GM19238 (cell line): ENCODE measurements at regions not wholly inside any gene's neighbourhood (a gene's known extent, or its start where the extent isn't known, plus 50 kb on each side); places are given as distances from the start of the nearest gene placed in this dataset.
"Not testable (repeated sequence)": the region's sequence is repeated elsewhere in the genome, so short reads cannot be mapped to it uniquely, and the experiment has no call there.

Experiments used
- DNase-seq: peaks from one replicate; pipeline ENCODE4 v3.0.0; 2011; ENCODE audit warnings: low spot score; ENCODE audit not compliant: insufficient read length

- no peak for DNase-seq
Measured at GRCh38 chr4:19074036-19074435, 1052.5 kb upstream of the LCORL start.

- no peak for DNase-seq
Measured at GRCh38 chr4:19063662-19064061, 1042.1 kb upstream of the LCORL start.

- DNase-seq: no peak
Measured at GRCh38 chr4:19054916-19055315, 1033.4 kb upstream of the LCORL start.

- no peak for DNase-seq
Measured at GRCh38 chr4:19051831-19052230, 1030.3 kb upstream of the LCORL start.

GRCh38 chr4:19047279-19047880 lies 1025.8 kb upstream of the LCORL start:
- DNase-seq: no peak

- no peak for DNase-seq
Measured at GRCh38 chr4:19039816-19040215, 1018.3 kb upstream of the LCORL start.

- no peak for DNase-seq
Measured at GRCh38 chr4:19038231-19038630, 1016.7 kb upstream of the LCORL start.

GRCh38 chr4:19033816-19034733 lies 1012.5 kb upstream of the LCORL start:
- no peak for DNase-seq

GRCh38 chr4:19030536-19030935 lies 1009.0 kb upstream of the LCORL start:
- DNase-seq: no peak

- DNase-seq: no peak
Measured at GRCh38 chr4:19030048-19030447, 1008.5 kb upstream of the LCORL start.

GRCh38 chr4:19026281-19026680 lies 1004.7 kb upstream of the LCORL start:
- no peak for DNase-seq

- DNase-seq: no peak
Measured at GRCh38 chr4:19025031-19025430, 1003.5 kb upstream of the LCORL start.

GRCh38 chr4:19024047-19024446 lies 1002.5 kb upstream of the LCORL start:
- no peak for DNase-seq

GRCh38 chr4:19021617-19022016 lies 1000.1 kb upstream of the LCORL start:
- no peak for DNase-seq

GRCh38 chr4:19016550-19016949 lies 995.0 kb upstream of the LCORL start:
- not testable (repeated sequence) for DNase-seq

GRCh38 chr4:19014594-19014993 lies 993.0 kb upstream of the LCORL start:
- no peak for DNase-seq

GRCh38 chr4:19010761-19011160 lies 989.2 kb upstream of the LCORL start:
- DNase-seq: no peak

GRCh38 chr4:19009881-19010280 lies 988.3 kb upstream of the LCORL start:
- DNase-seq: no peak

GRCh38 chr4:19005211-19005610 lies 983.7 kb upstream of the LCORL start:
- DNase-seq: no peak

- no peak for DNase-seq
Measured at GRCh38 chr4:19002170-19002569, 980.6 kb upstream of the LCORL start.

GRCh38 chr4:18999595-18999994 lies 978.0 kb upstream of the LCORL start:
- no peak for DNase-seq

- DNase-seq: no peak
Measured at GRCh38 chr4:18981234-18981615, 959.7 kb upstream of the LCORL start.
